NCI-H2107 (cell line): ENCODE measurements at regions not wholly inside any gene's neighbourhood (a gene's known extent, or its start where the extent isn't known, plus 50 kb on each side); places are given as distances from the start of the nearest gene placed in this dataset.

ENCODE experiments used
- DNase-seq: peaks from one replicate; lab custom pipeline; 2025; lab: John Stamatoyannopoulos, UW

- DNase-seq: no peak
Measured at GRCh38 chr10:31582365-31583052, 263.5 kb downstream of the ZEB1 start.

GRCh38 chr10:31581741-31582323 is 262.8 kb downstream of the ZEB1 start:
- no peak for DNase-seq

- DNase-seq: no peak
Measured at GRCh38 chr10:31580646-31581045, 261.6 kb downstream of the ZEB1 start.
